Testis (tissue), 2 donors: ENCODE measurements at regions not wholly inside any gene's neighbourhood (a gene's known extent, or its start where the extent isn't known, plus 50 kb on each side); places are given as distances from the start of the nearest gene placed in this dataset.

Experiments
- CTCF ChIP-seq, 3 experiments: fragments of 450-650 bp in 2 of 3; fragments of 200-600 bp in 1 of 3; sonication (generic) in 1 of 3; IDR thresholded peaks; one replicate each; pipeline ENCODE4 v1.5.1; 2016 to 2019; ENCODE audit warnings: antibody characterized with exemption in 3 of 3, mild to moderate bottlenecking in 2 of 3, moderate library complexity in 1 of 3
- POLR2A ChIP-seq: fragments of 450-650 bp; IDR thresholded peaks from one replicate; pipeline ENCODE4 v1.6.1; 2017; ENCODE audit warnings: antibody characterized with exemption, mild to moderate bottlenecking, moderate library complexity

GRCh38 chr4:136307765-136308164 lies 1224.5 kb downstream of the PCDH18 start:
- TF ChIP-seq CTCF (IDR thresholded peaks at IDR 0.05) = no peak
- TF ChIP-seq POLR2A = no peak
